HepG2 (cell line): ENCODE measurements at regions not wholly inside any gene's neighbourhood (a gene's known extent, or its start where the extent isn't known, plus 50 kb on each side); places are given as distances from the start of the nearest gene placed in this dataset.

Experiments
- ATAC-seq: fragments of 200-7000 bp; cut with Tn5 transposase; 3 replicates; pipeline ENCODE4 v1.9.1; 2020; ENCODE audit warnings: mild to moderate bottlenecking, moderate library complexity
- BruUV-seq: library from RNA; stranded (reverse); fragments of 400-500 nt; replicated peaks from 2 replicates; lab custom pipeline; 2021; lab: Mats Ljungman, UMichigan
- CTCF ChIA-PET: fragments of 300-600 bp; formaldehyde crosslinking; extraction: SDS; loops from one replicate; lab custom pipeline; 2021; ENCODE audit warnings: low total read pairs, inconsistent platforms, low intra/inter-chr PET ratio; lab: Yijun Ruan, JAX
- POLR2A ChIA-PET: fragments of 350-600 bp; sonication (Branson Sonifier 250); formaldehyde crosslinking; loops from one replicate; lab custom pipeline; 2020; ENCODE audit warnings: antibody characterized with exemption, inconsistent platforms; lab: Yijun Ruan, JAX
- DNase-seq: peaks from one replicate; pipeline ENCODE4 v3.0.0-alpha.2; 2015; ENCODE audit warnings: low spot score
- FAIRE-seq: peaks from 3 replicates; lab custom pipeline; 2011; peaks lifted over from hg19 to GRCh38; lab: Jason Lieb, UNC
- H2AFZ ChIP-seq: one replicate; pipeline ENCODE4 v1.6.1; 2011; ENCODE audit warnings: low read length, inconsistent platforms
- H3K27ac ChIP-seq: fragments of 300-600 bp; 3 replicates; pipeline ENCODE4 v1.8.0; 2011; ENCODE audit warnings: mixed run types, mild to moderate bottlenecking, mixed read lengths, low read length, inconsistent platforms; ENCODE audit not compliant: insufficient read depth; ENCODE audit errors: extremely low read length
- H3K27me3 ChIP-seq, 2 experiments: fragments of 200-600 bp in 1 of 2; 2 replicates in 1 of 2; 3 replicates in 1 of 2; pipeline versions ENCODE4 v1.6.0 to v1.8.0; 2011; ENCODE audit warnings: low read length in 2 of 2, mild to moderate bottlenecking in 2 of 2, moderate library complexity in 2 of 2, inconsistent platforms in 1 of 2; ENCODE audit not compliant: insufficient read depth in 2 of 2, control insufficient read depth in 1 of 2
- H3K36me3 ChIP-seq, 2 experiments: fragments of 200-600 bp in 1 of 2; replicated peaks in 1 of 2; 2 replicates in 1 of 2; 3 replicates in 1 of 2; pipeline versions ENCODE4 v1.5.1 to v1.8.0; 2011; ENCODE audit warnings: low read length in 2 of 2, inconsistent platforms in 1 of 2; ENCODE audit not compliant: insufficient read depth in 2 of 2, control insufficient read depth in 1 of 2
- H3K4me1 ChIP-seq: 2 replicates; pipeline ENCODE4 v1.5.1; 2012; ENCODE audit warnings: low read length, inconsistent platforms; ENCODE audit not compliant: insufficient read depth
- H3K4me2 ChIP-seq: 2 replicates; pipeline ENCODE4 v1.6.0; 2011; ENCODE audit warnings: low read depth, low read length, inconsistent platforms
- H3K4me3 ChIP-seq, 3 experiments: fragments of 200-600 bp in 1 of 3; sonication (generic), shearing (Covaris generic) in 1 of 3; replicated peaks in 1 of 3; 2 replicates each; pipeline ENCODE4 v1.5.1; 2011 to 2016; ENCODE audit warnings: low read length in 3 of 3, inconsistent platforms in 2 of 3, low read depth in 2 of 3, mild to moderate bottlenecking in 2 of 3, control low read depth in 1 of 3, mixed read lengths in 1 of 3; ENCODE audit not compliant: insufficient read depth in 1 of 3
- H3K79me2 ChIP-seq: one replicate; pipeline ENCODE4 v1.6.1; 2011; ENCODE audit warnings: low read length, inconsistent platforms; ENCODE audit not compliant: insufficient read depth
- H3K9ac ChIP-seq: 2 replicates; pipeline ENCODE4 v1.6.0; 2011; ENCODE audit warnings: mild to moderate bottlenecking, low read depth, low read length, inconsistent platforms; ENCODE audit not compliant: insufficient read depth
- H3K9me3 ChIP-seq: 2 replicates; pipeline ENCODE4 v1.5.1; 2012; ENCODE audit warnings: mild to moderate bottlenecking, low read length
- H4K20me1 ChIP-seq: 2 replicates; pipeline ENCODE4 v1.6.0; 2011; ENCODE audit warnings: inconsistent platforms, mild to moderate bottlenecking, low read length, moderate library complexity; ENCODE audit not compliant: insufficient read depth
- CREM ChIP-seq, 2 experiments: sonication (generic) in 1 of 2; formaldehyde crosslinking in 1 of 2; IDR thresholded peaks; 2 replicates each; pipeline versions ENCODE4 v1.4.0 to v1.6.1; 2016 to 2020; ENCODE audit warnings: antibody characterized with exemption in 1 of 2, mild to moderate bottlenecking in 1 of 2, missing genetic modification reagents in 1 of 2
- HMG20B ChIP-seq: conservative IDR thresholded peaks from 2 replicates; pipeline ENCODE4 v1.6.1; 2016; ENCODE audit warnings: missing genetic modification reagents, missing compliant biosample characterization
- MED13 ChIP-seq: sonication (generic); formaldehyde crosslinking; IDR thresholded peaks from 2 replicates; pipeline ENCODE4 v1.5.0; 2020; ENCODE audit warnings: missing genetic modification reagents
- SOX13 ChIP-seq, 3 experiments: fragments of 450-650 bp in 1 of 3; sonication (generic) in 1 of 3; formaldehyde crosslinking in 1 of 3; IDR thresholded peaks in 2 of 3; conservative IDR thresholded peaks in 1 of 3; 2 replicates each; pipeline versions ENCODE4 v1.5.0 to v1.6.1; 2016 to 2020; ENCODE audit warnings: antibody characterized with exemption in 1 of 3, mild to moderate bottlenecking in 1 of 3, missing compliant biosample characterization in 1 of 3, missing genetic modification reagents in 1 of 3, moderate library complexity in 1 of 3
- SRY ChIP-seq: sonication (generic); formaldehyde crosslinking; IDR thresholded peaks from 2 replicates; pipeline ENCODE4 v1.8.0; 2022; ENCODE audit warnings: mild to moderate bottlenecking, missing genetic modification reagents
- ZBTB40 ChIP-seq, 2 experiments: fragments of 450-650 bp in 1 of 2; sonication (generic) in 1 of 2; formaldehyde crosslinking in 1 of 2; IDR thresholded peaks; 2 replicates each; pipeline versions ENCODE4 v1.6.1 to v1.8.0; 2016 to 2022; ENCODE audit warnings: antibody characterized with exemption in 1 of 2, mild to moderate bottlenecking in 1 of 2, missing genetic modification reagents in 1 of 2
- ZEB1 ChIP-seq: IDR thresholded peaks from 2 replicates; pipeline ENCODE4 v1.6.1; 2012; ENCODE audit warnings: mild to moderate bottlenecking, low read depth, inconsistent platforms; ENCODE audit not compliant: insufficient replicate concordance
- in situ Hi-C: cut with HindIII; loops from 2 replicates; pipeline ENCODE4 v1.10.0; 2017; ENCODE audit warnings: low pct_unique_long_range_greater_than_20kb; ENCODE audit not compliant: extremely low pct_ligation_motif_present
- intact Hi-C: fragments of 100-400 bp; cut with micrococcal nuclease; formaldehyde crosslinking; loops from one replicate; pipeline ENCODE4 v1.10.0; 2022; ENCODE audit not compliant: unreplicated experiment
- TF ChIP-seq, protein P1 (sequence below): sonication (generic); formaldehyde crosslinking; IDR thresholded peaks from 2 replicates; pipeline ENCODE4 v1.4.0; 2020; ENCODE audit warnings: mild to moderate bottlenecking, missing genetic modification reagents
- TF ChIP-seq, protein P2 (sequence below): sonication (generic); formaldehyde crosslinking; IDR thresholded peaks from 2 replicates; pipeline ENCODE4 v1.4.0; 2020; ENCODE audit warnings: missing genetic modification reagents

GRCh38 chr3:74377669-74378068 is 236.8 kb downstream of the CNTN3 start:
- no peak for FAIRE-seq

More at GRCh38 chr3:74377669-74378068, 236.8 kb downstream of the CNTN3 start:
- Histone ChIP-seq H3K27me3 (no peaks in the 10 kb centered on the region), H3K4me2 (no peak overlapping the region), H3K9me3 (0 out of 2 replicates have a peak, but pooled peaks cover 6% of the 10 kb centered on the region), H3K79me2 (no peaks in the 10 kb centered on the region), H3K36me3 (no peaks in the 10 kb centered on the region), H3K4me3 (no peak overlapping the region), H4K20me1 (no peaks in the 10 kb centered on the region), H3K4me1 (no peaks in the 10 kb centered on the region), H3K27ac (no peak overlapping the region), H3K9ac (no peak overlapping the region), H2AFZ (no peak overlapping the region)
- CTCF ChIA-PET, result no interaction called here
- intact Hi-C loops, result no loop called here
- no peak for DNase-seq
- TF ChIP-seq, protein P1, sequence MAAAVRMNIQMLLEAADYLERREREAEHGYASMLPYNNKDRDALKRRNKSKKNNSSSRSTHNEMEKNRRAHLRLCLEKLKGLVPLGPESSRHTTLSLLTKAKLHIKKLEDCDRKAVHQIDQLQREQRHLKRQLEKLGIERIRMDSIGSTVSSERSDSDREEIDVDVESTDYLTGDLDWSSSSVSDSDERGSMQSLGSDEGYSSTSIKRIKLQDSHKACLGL (CRISPR knock-in tag), result no peak
- TF ChIP-seq CREM (IDR thresholded peaks at IDR 0.05) (no peak), CREM (CRISPR knock-in tag; IDR thresholded peaks at IDR 0.05) (no peak), SOX13 (IDR thresholded peaks at IDR 0.05) (no peak), SOX13 (CRISPR knock-in tag; conservative IDR thresholded peaks at IDR 0.05 in 1 of 2, IDR thresholded peaks at IDR 0.05 in 1 of 2) (no peak), ZEB1 (no peak), SRY (CRISPR knock-in tag) (no peak), HMG20B (CRISPR knock-in tag) (no peak), MED13 (CRISPR knock-in tag) (no peak), ZBTB40 (IDR thresholded peaks at IDR 0.05) (no peak), ZBTB40 (CRISPR knock-in tag; IDR thresholded peaks at IDR 0.05) (no peak)
- TF ChIP-seq, protein P2, sequence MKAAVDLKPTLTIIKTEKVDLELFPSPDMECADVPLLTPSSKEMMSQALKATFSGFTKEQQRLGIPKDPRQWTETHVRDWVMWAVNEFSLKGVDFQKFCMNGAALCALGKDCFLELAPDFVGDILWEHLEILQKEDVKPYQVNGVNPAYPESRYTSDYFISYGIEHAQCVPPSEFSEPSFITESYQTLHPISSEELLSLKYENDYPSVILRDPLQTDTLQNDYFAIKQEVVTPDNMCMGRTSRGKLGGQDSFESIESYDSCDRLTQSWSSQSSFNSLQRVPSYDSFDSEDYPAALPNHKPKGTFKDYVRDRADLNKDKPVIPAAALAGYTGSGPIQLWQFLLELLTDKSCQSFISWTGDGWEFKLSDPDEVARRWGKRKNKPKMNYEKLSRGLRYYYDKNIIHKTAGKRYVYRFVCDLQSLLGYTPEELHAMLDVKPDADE, result no peak
- BruUV-seq, result no TSS peak
- no peak for ATAC-seq
- in situ Hi-C loops, result no loop called here
- POLR2A ChIA-PET, result no interaction called here
